SHP77 treated with DMSO at 0.1 percent for 48 hours (cell line): ENCODE measurements at regions not wholly inside any gene's neighbourhood (a gene's known extent, or its start where the extent isn't known, plus 50 kb on each side); places are given as distances from the start of the nearest gene placed in this dataset.
"Not testable (repeated sequence)": the region's sequence is repeated elsewhere in the genome, so short reads cannot be mapped to it uniquely, and the experiment has no call there.

Experiments used
- DNase-seq: peaks from one replicate; lab custom pipeline; 2025; lab: John Stamatoyannopoulos, UW

DNA sequence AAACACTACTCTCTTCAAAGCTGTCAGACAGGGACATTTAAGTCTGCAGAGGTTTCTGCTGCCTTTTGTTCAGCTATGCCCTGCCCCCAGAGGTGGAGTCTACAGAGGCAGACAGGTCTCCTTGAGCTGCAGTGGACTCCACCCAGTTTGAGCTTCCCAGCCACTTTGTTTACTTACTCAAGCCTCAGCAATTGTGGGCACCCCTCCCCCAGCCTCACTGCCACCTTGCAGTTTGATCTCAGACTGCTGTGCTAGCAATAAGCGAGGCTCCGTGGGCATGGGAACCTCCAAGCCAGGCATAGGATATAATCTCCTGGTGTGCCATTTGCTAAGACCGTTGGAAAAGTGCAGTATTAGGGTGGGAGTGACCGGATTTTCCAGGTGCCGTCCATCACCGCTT lies 435.2 kb downstream of the TMEM121 start:
- not testable (repeated sequence) for DNase-seq

GRCh38 chr14:105962532-105962931 lies 436.1 kb downstream of the TMEM121 start:
- no peak for DNase-seq

DNA sequence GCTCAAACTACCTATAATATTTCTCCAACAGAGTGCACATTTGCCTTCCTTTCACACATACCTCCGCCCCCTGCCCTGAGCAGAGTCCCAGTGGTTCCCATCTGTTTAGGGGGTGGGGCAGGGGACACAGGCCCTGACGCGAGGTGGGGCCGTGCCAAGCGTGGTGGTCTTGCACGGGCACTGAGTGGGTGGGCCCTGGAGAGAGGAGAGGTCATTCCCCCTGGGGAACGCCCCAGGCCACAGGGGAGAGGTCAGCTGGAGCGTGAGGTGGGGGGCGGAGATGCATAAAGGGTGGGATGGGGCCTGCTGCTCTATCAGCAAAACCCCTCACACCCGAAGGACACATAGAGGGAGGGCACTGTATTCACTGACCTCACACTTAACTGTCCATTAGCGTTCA lies 441.9 kb downstream of the TMEM121 start:
- no peak for DNase-seq

DNA sequence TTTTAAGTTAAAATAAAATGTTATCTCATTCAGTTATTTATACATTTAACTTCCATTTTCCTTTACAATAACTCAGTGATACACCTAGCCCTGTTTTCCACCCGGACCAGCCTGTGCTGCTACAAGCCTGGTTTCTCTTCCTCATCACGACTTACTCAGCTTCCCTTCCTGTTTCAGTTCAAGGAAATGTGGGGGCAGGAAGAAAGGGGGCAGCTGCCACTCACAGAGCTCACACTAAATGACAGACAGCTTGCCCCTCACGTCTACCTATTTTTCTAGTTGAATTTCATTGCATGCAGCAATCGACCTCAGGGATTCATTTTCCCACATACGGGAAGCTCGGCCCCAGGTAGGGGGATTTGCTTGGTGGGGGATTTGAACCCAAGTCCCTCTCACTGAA lies 442.6 kb downstream of the TMEM121 start:
- DNase-seq: not testable (repeated sequence)

DNA sequence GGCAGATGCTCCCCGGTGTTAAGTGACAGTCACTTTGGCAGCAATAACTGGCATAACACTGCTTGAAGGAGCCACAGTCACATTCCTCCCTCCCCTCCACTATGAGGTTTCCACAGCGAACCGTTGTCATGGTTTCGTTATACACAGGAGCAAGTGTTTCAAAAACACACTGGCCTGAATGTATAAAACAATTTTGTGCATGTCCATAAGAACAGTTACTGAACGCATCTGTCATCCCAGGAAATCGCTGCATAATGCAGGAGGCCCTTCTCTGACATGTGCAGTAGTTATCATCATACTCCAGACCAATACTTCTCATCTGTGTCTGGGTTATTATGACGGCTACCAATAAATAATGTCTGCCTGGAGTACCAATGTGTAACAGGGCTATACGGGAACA lies 444.4 kb downstream of the TMEM121 start:
- not testable (repeated sequence) for DNase-seq

GRCh38 chr14:105971593-105972500 lies 445.5 kb downstream of the TMEM121 start:
- no peak for DNase-seq

GRCh38 chr14:105974902-105975301 lies 448.5 kb downstream of the TMEM121 start:
- DNase-seq: no peak

DNA sequence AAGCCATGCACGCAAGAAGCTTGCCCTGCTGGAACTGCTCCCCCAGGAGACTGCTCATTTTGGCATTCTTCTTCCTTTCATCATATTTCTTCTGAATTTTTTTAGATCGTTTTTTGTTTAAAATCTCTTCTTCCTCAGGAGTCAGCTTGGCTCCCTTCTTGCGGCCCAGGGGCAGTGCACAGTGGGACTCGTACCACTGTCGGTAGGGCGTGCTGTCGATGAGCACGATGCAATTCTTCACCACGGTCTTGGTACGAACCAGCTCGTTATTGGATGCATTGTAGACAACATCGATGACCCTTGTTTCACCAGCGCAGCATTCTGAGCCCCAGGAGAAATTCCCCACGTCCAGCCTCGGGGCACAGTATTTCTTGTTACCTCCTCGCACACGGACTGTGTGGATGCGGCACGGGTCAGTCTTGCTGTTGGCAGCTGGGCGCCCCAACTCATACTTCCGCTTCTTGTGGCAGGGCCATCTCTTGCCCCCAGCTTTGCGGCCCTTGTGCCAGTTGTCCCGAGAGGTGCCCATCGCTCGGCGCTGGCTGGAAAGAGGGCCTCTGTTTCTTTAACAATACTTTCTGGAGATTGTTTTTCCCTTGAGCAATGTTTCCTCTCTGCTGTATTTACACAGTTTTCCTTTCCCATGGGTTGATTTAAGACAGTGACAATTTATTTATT lies 452.4 kb downstream of the TMEM121 start:
- DNase-seq: no peak

DNA sequence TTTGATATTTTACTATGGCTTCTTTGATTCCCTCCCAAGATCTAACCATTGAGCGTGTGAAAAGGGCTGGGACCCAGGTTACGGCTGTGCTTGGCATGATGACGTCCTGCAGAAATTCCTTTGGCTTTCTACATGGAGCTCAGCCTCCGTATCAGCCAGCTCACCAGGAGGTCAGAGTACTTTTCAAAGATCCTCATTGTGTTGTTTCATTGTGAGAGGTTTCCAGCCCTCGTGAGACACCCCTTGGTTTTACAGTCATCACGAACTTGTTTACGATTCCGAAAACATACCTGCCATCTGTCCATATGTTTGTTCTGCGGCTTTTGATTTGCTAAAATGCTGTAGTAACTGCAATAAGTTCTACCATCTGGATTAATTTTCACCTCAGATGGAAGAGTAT lies 453.1 kb downstream of the TMEM121 start:
- no peak for DNase-seq

DNA sequence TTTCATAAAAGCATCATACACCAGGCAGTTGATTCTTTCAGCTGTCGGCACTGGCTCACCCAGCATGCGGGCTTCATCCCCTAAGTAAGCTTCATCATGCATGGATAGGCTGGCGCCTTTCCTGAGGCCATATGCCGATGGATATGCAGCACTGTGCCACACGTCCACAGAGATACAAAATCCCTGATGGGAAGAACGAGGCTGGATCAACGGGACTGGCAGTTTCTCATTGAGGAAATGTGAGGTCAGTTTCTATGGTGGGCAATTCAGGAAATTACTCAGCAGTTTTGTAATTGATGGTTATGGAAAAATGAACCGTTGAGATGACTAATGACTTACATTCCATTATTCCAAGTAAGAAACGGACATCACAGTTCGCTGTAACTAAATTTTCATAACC lies 453.8 kb downstream of the TMEM121 start:
- no peak for DNase-seq

DNA sequence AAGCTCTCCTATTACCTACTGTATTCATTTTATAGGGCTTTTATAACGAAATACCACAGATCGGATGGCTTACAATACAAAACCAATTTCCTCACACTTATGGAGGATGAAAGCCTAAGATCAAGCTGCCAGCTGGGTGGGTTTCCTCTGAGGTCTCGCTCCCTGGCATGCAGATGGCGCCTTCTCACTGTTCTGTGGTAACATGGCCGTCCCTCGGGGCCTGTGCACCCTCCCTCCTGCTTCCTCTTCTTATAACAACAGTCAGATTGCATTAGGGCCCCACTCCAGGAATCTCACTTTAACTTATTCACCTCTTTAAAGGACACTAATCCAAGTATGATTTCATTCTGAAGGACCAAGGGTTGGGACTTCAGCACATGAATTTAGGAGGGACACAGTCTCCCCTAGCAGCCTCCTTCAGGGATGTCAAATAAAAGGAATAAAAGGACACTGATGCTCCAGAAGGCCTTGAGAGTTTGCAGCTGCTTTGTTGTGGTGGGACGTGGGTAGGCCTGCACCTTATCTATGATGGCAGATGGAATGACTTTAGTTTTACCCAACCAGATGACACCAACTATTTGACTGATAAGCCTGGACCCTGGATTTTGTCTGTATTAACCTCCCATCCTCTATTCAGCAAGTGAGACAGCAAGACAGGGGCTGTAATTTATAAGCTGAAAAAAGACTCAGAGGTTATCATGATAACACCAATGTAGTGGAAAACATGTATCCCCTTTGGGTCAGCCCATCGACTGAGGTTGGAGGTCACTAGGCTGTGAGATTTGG lies 455.3 kb downstream of the TMEM121 start:
- not testable (repeated sequence) for DNase-seq

DNA sequence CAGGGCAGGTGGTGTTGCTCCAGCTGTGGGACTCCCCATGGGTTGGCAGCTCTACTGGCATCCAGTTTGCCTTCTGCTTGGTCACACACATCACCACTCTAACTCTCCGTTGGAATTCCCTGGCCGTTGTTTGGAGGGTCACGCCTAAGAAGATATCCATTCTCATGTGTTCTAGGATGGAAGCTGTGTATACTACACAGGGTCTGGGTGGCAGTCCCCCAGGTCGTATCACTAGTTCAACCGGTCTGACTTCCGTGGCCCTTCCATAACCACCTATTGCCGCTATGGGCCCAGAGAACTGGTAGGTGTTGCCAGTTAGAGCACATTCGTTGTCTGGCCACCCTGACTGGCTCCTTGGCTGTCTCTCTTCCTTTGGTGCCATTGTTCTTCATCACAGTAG lies 456.3 kb downstream of the TMEM121 start:
- no peak for DNase-seq

GRCh38 chr14:105986894-105987284 lies 460.5 kb downstream of the TMEM121 start:
- DNase-seq: no peak

- DNase-seq: no peak
Observed at GRCh38 chr14:105987563-105987962, 461.2 kb downstream of the TMEM121 start.

- no peak for DNase-seq
Observed at GRCh38 chr14:105989566-105990302, 463.4 kb downstream of the TMEM121 start.

GRCh38 chr14:105991677-105992076 lies 465.3 kb downstream of the TMEM121 start:
- DNase-seq: not testable (repeated sequence)

GRCh38 chr14:105993814-105994213 lies 467.4 kb downstream of the TMEM121 start:
- no peak for DNase-seq

- not testable (repeated sequence) for DNase-seq
Observed at GRCh38 chr14:105995011-105995710, 468.8 kb downstream of the TMEM121 start.

DNA sequence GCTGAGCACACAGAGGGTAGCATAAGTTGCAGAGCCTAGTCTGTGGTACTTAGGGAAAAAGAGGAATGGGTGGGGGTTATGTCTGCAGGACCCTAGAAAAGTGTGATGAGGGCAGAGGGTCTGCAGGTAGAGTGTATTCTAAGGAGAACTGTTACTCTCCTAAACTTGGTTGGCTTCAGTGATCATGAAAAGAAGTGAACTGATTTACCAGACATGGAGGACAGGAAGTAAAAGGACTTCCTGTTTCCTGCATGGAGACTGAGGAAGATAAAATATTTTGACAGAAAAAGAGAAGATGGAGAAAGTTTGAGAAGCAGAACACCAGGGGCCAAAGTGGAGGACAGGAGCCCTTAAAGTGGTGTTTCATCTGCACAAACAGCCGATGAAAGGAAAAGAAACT lies 472.2 kb downstream of the TMEM121 start:
- DNase-seq: not testable (repeated sequence)

DNA sequence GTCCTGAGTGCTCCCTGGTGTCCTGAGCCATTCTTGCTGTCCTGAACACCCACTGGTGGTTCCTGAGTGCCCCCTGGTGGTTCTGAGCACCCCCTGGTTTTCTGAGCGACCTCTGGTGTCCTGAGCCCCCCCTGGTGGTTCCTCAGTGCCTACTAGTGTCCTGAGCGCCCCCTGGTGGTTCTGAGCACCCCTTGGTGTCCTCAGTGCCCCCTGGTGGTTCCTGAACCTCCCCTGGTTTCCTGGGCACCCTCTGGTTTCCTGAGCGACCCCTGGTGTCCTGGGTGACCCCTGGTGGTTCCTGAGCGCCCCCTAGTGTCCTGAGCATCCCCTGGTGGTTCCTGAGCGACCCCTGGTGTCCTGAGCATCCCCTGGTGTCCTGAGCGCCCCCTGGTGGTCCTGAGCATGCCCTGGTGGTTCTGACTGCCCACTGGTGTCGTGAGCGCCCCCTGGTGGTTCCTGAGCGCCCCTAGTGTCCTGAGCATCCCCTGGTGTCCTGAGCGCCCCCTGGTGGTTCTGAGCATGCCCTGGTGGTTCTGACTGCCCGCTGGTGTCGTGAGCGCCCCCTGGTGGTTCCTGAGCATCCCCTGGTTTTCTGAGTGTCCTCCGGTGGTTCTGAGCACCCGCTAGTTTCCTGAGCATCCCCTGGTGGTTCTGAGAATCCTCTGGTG lies 473.1 kb downstream of the TMEM121 start:
- DNase-seq: no peak
